ENCODE measurements at regions not wholly inside any gene's neighbourhood (a gene's known extent, or its start where the extent isn't known, plus 50 kb on each side); places are given as distances from the start of the nearest gene placed in this dataset.
"Not testable (repeated sequence)": the region's sequence is repeated elsewhere in the genome, so short reads cannot be mapped to it uniquely, and the experiment has no call there.

GRCh38 chr7:120168066-120168465, 104.9 kb upstream of the KCND2 start:
- no peak for DNase-seq

GRCh38 chr7:120169996-120170783, 102.8 kb upstream of the KCND2 start:
- DNase-seq, result no peak

- no peak for DNase-seq
These were observed 102.1 kb upstream of the KCND2 start for GRCh38 chr7:120170834-120171233.

GRCh38 chr7:120171406-120171805, 101.6 kb upstream of the KCND2 start:
- DNase-seq, result no peak

DNA sequence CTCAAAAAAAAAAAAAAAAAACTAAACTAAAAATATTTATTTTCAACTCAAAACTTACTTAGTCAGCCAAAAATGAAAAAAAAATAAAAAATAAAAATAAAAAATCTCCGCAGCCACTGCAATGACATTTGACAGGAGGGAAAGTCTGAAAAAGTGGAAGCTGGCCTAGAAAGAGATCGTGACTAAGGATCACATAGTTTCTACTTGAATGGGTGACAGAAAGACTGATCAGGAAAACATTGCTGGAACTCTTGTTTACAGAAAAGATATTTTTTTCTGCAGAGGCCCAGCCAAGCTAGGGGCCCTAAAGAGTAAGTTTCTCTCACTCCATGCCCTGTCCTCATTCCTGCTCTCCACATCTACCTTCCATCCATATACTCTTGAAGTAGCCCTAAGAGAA, 92.8 kb upstream of the KCND2 start:
- no peak for DNase-seq

GRCh38 chr7:120181499-120181898, 91.5 kb upstream of the KCND2 start:
- no peak for DNase-seq

- no peak for DNase-seq
These were observed 88.1 kb upstream of the KCND2 start for GRCh38 chr7:120184866-120185265.

GRCh38 chr7:120185940-120186682, 86.9 kb upstream of the KCND2 start:
- no peak for DNase-seq

GRCh38 chr7:120186688-120187087, 86.3 kb upstream of the KCND2 start:
- DNase-seq, result no peak

- no peak for DNase-seq
These were observed 83.4 kb upstream of the KCND2 start for GRCh38 chr7:120189623-120190022.

GRCh38 chr7:120190109-120190508, 82.9 kb upstream of the KCND2 start:
- DNase-seq, result no peak

GRCh38 chr7:120190566-120190965, 82.4 kb upstream of the KCND2 start:
- DNase-seq, result no peak

GRCh38 chr7:120191423-120191822, 81.6 kb upstream of the KCND2 start:
- not testable (repeated sequence) for DNase-seq

DNA sequence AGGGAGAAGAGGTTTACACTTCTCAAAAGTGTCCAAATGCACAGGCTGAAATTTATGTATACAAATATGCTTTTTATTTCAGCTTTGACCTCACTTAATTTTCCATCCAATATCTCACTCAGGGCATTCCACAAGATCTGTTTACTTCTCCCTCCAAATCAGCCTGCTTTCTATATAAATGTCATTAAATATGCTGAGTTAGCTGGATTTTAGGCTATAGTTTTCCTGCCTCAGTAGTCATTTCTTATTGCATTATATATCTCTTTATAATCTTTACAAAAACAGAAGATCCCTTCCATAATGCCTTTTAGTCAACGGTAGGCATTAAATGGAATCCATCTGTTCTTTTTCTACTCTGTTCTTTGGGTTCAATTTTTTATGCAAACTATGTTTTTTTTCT, 71.7 kb upstream of the KCND2 start:
- DNase-seq, result no peak

DNA sequence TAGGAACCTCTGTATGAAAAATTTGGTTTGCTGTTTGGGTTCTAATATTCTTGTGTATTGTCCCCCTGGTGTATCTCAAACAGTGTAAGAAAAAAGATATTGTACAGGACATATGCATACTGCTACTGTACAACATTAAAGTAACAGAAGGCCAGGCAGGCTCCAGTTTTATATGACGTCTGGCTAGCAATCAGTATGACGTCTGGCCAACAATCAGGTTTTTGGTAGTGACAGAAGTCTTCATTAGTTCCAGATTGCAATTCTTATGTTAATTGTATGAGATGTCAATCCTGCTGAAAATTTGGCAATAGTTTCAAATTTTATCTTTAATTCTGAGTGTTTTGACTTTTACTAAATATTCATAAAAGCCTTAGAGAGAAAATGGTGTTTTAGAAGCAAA, 67.9 kb upstream of the KCND2 start:
- DNase-seq, result no peak

DNA sequence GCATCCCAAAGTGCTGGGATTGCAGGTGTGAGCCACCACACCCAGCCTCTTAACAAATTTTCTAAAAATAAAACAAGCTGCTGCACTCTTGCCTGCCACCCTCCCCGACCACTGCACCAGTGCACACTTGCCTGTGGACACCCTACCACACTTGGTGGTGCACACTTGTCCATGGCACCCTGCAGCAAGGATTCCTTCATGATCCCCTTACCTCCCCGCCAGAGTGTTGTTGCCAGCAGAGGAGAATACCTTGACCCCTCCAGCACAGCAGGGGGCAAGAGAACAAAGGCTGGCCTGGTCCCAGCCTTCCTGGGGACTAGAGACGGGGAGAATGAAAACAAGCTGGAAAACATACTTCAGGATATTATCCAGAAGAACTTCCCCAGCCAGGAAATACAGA, 65.9 kb upstream of the KCND2 start:
- DNase-seq, result no peak

GRCh38 chr7:120215654-120216053, 57.3 kb upstream of the KCND2 start:
- no peak for DNase-seq

DNA sequence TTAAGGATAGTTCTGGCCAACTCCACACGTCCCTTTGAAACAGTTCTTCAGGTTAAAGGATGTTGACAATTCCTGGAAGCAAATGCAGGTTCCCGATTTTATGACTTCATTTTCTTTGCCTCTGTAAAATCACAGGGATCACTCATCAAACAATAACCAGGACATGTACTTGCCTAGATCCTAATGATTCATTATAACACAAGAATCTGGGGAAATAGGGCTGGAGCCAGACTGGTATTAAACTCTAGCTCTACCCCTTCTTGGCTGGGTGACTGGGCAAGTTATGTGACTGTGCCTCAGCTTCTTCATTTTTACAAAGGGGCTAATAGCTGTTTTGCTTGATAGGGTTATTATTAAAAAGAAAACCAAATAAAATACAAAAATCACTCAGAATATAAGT, 56.0 kb upstream of the KCND2 start:
- no peak for DNase-seq

GRCh38 chr7:120218712-120219111, 54.3 kb upstream of the KCND2 start:
- DNase-seq, result no peak

DNA sequence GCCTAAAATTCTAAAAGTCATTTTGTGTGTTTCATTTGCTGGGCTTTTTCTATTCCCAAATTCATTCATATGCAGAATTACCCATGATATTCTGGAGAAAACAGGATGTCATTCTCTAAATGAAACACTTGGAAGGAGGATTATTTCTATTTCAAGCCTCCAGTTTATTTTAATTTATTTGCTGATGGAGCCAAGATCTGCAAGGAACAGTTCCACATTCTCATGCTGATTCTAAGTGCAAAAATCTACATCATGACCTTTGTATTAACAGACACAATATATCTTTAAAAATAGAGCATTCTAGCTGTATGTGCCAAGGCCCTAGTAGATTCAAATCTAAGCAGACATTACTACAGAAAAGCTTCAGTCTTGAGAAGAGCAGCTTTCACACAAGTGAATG, 51.3 kb upstream of the KCND2 start:
- no peak for DNase-seq

Data from NCI-H82 (cell line).